ENCODE measurements at regions not wholly inside any gene's neighbourhood (a gene's known extent, or its start where the extent isn't known, plus 50 kb on each side); places are given as distances from the start of the nearest gene placed in this dataset.

- CTCF ChIA-PET, result no interaction called here
- H3K4me1 ChIP-seq (ENCODE audit: control insufficient read depth, extremely low read depth, insufficient read depth, low read length), result no peaks in the 10 kb centered on the region
- H3K4me2 ChIP-seq (ENCODE audit: insufficient read depth, low read length), result no peak overlapping the region
- DNase-seq (ENCODE audit: low read depth, low spot score) (no peak), FAIRE-seq (no peak)
- no peaks in the 10 kb centered on the region for H4K20me1 ChIP-seq (replicated peaks; ENCODE audit: control insufficient read depth, extremely low read depth, insufficient read depth, low read length)
- H3K27me3 ChIP-seq (ENCODE audit: control insufficient read depth in 2 of 2, insufficient read depth in 2 of 2, low read length in 2 of 2), result no peaks in the 10 kb centered on the region
- H3K9me1 ChIP-seq (replicated peaks; ENCODE audit: control insufficient read depth, extremely low read depth, insufficient read depth, low read length), result no peaks in the 10 kb centered on the region
- no peak for TF ChIP-seq JUN (IDR thresholded peaks at IDR 0.05; ENCODE audit: borderline replicate concordance, insufficient read depth, insufficient read length, low read depth)
- TF ChIP-seq POLR2A (IDR thresholded peaks at IDR 0.05; ENCODE audit: low read depth, low read length), result no peak
- no peak for TF ChIP-seq GATA2 (IDR thresholded peaks at IDR 0.05; ENCODE audit: insufficient read depth, insufficient read length, low read depth, low read length)
- no peak for TF ChIP-seq EZH2 (IDR thresholded peaks at IDR 0.05; ENCODE audit: borderline replicate concordance, low read depth, low read length, severe bottlenecking)
- TF ChIP-seq CTCF (IDR thresholded peaks at IDR 0.05; ENCODE audit: extremely low read depth in 1 of 2, insufficient read depth in 1 of 2, low read depth in 1 of 2, low read length in 2 of 2), result no peak
- TF ChIP-seq MYC (IDR thresholded peaks at IDR 0.05; ENCODE audit: low read depth, low read length), result no peak
- TF ChIP-seq MAX (IDR thresholded peaks at IDR 0.05; ENCODE audit: insufficient read depth, insufficient read length), result no peak
- no peaks in the 10 kb centered on the region for H3K36me3 ChIP-seq (ENCODE audit: control insufficient read depth in 2 of 2, extremely low read depth in 1 of 2, insufficient read depth in 2 of 2, low read length in 2 of 2)
- H3K9me3 ChIP-seq (replicated peaks; ENCODE audit: control insufficient read depth, insufficient read depth, low read length), result no peaks in the 10 kb centered on the region
- no peak overlapping the region for H3K9ac ChIP-seq (replicated peaks; ENCODE audit: extremely low read depth, insufficient read depth, low read length)
- H2AFZ ChIP-seq (ENCODE audit: low read depth, low read length), result no peak overlapping the region
- no peak overlapping the region for H3K4me3 ChIP-seq (replicated peaks in 1 of 3; ENCODE audit: insufficient read depth in 1 of 3, low read depth in 1 of 3, low read length in 3 of 3)
- intact Hi-C loops (cut with micrococcal nuclease) (no loop called here), dilution Hi-C loops (cut with MboI; ENCODE audit: extremely low pct_ligation_motif_present, low sequenced_read_pairs) (no loop called here)
- POLR2A ChIA-PET, result no interaction called here
- H3K27ac ChIP-seq (ENCODE audit: insufficient read depth, low read depth, low read length), result no peak overlapping the region
- BruUV-seq (replicated peaks), result no TSS peak
- no peaks in the 10 kb centered on the region for H3K79me2 ChIP-seq (ENCODE audit: control insufficient read depth, insufficient read depth, low read length)
Measured at GRCh38 chr4:24373704-24374103, 210.7 kb downstream of the DHX15 start.

GRCh38 chr4:24372881-24373280 lies 211.5 kb downstream of the DHX15 start:
- Histone ChIP-seq H3K27ac (ENCODE audit: insufficient read depth, low read depth, low read length) (no peak overlapping the region), H4K20me1 (replicated peaks; ENCODE audit: control insufficient read depth, extremely low read depth, insufficient read depth, low read length) (no peaks in the 10 kb centered on the region), H3K27me3 (ENCODE audit: control insufficient read depth in 2 of 2, insufficient read depth in 2 of 2, low read length in 2 of 2) (no peaks in the 10 kb centered on the region), H3K4me2 (ENCODE audit: insufficient read depth, low read length) (no peak overlapping the region), H3K9ac (replicated peaks; ENCODE audit: extremely low read depth, insufficient read depth, low read length) (no peak overlapping the region), H3K79me2 (ENCODE audit: control insufficient read depth, insufficient read depth, low read length) (no peaks in the 10 kb centered on the region), H3K36me3 (ENCODE audit: control insufficient read depth in 2 of 2, extremely low read depth in 1 of 2, insufficient read depth in 2 of 2, low read length in 2 of 2) (no peaks in the 10 kb centered on the region), H3K9me3 (replicated peaks; ENCODE audit: control insufficient read depth, insufficient read depth, low read length) (no peaks in the 10 kb centered on the region), H3K9me1 (replicated peaks; ENCODE audit: control insufficient read depth, extremely low read depth, insufficient read depth, low read length) (no peaks in the 10 kb centered on the region), H2AFZ (ENCODE audit: low read depth, low read length) (no peak overlapping the region), H3K4me1 (ENCODE audit: control insufficient read depth, extremely low read depth, insufficient read depth, low read length) (no peaks in the 10 kb centered on the region), H3K4me3 (replicated peaks in 1 of 3; ENCODE audit: insufficient read depth in 1 of 3, low read depth in 1 of 3, low read length in 3 of 3) (no peak overlapping the region)
- TF ChIP-seq EZH2 (IDR thresholded peaks at IDR 0.05; ENCODE audit: borderline replicate concordance, low read depth, low read length, severe bottlenecking), result no peak
- intact Hi-C loops (cut with micrococcal nuclease), result no loop called here
- BruUV-seq (replicated peaks), result no TSS peak
- DNase-seq (ENCODE audit: low read depth, low spot score) (no peak), FAIRE-seq (no peak)
- dilution Hi-C loops (cut with MboI; ENCODE audit: extremely low pct_ligation_motif_present, low sequenced_read_pairs), result no loop called here
- POLR2A ChIA-PET, result no interaction called here
- CTCF ChIA-PET, result no interaction called here

Data from endothelial cell of umbilical vein (primary cell).